Heart left ventricle (tissue), 13 donors: ENCODE measurements at regions not wholly inside any gene's neighbourhood (a gene's known extent, or its start where the extent isn't known, plus 50 kb on each side); places are given as distances from the start of the nearest gene placed in this dataset.
"Not testable (repeated sequence)": the region's sequence is repeated elsewhere in the genome, so short reads cannot be mapped to it uniquely, and the experiment has no call there.

Experiments
- POLR2A ChIP-seq, 2 donors: fragments of 450-650 bp; IDR thresholded peaks; one replicate each; pipeline ENCODE4 v1.6.1; 2017; ENCODE audit warnings: antibody characterized with exemption in 2 of 2, mild to moderate bottlenecking in 2 of 2, moderate library complexity in 2 of 2
- TF ChIP-seq, protein P1 (sequence below), 12 donors: fragments of 200-600 bp; sonication (generic) in 4 of 12; IDR thresholded peaks; one replicate each; pipeline versions ENCODE4 v1.5.0 to v1.8.0; 2018 to 2022; ENCODE audit warnings: antibody characterized with exemption in 12 of 12, mild to moderate bottlenecking in 5 of 12
- donor health status: ischemic (EF 13 %, LVEDD 7.1; RV severe dilation, severe dysfunction).
- donor health status: DM: no; HTN: yes; CAD: no.
- donor health status: DM: no; HTN: no; CAD: no.
- donor health status: ischemic (EF 25% LVEDD 6.9; RV normal size, moderate dysfunction).
- donor health status: ischemic (EF 25% LVEDD 5.7; RV mildly dilated, moderate dysfunction).
- donor health status: ischemic (EF 35%, LVEDD 5.7; RV mildly dilated, moderate dysfunction).
- donor health status: nonischemic (EF 11% LVEDD 7.7; RV severe dilation, severe dysfunction).
- donor health status: DM: yes; HTN: yes; CAD: no.
- donor health status: PGD.
- donor health status: ischemic (EF 29% LVEDD 5.4; RV normal size, mild dysfunction).
- donor health status: nonischemic (EF 23%, LVEDD 6.1; RV moderate dilation, normal function).

- TF ChIP-seq, protein P1, sequence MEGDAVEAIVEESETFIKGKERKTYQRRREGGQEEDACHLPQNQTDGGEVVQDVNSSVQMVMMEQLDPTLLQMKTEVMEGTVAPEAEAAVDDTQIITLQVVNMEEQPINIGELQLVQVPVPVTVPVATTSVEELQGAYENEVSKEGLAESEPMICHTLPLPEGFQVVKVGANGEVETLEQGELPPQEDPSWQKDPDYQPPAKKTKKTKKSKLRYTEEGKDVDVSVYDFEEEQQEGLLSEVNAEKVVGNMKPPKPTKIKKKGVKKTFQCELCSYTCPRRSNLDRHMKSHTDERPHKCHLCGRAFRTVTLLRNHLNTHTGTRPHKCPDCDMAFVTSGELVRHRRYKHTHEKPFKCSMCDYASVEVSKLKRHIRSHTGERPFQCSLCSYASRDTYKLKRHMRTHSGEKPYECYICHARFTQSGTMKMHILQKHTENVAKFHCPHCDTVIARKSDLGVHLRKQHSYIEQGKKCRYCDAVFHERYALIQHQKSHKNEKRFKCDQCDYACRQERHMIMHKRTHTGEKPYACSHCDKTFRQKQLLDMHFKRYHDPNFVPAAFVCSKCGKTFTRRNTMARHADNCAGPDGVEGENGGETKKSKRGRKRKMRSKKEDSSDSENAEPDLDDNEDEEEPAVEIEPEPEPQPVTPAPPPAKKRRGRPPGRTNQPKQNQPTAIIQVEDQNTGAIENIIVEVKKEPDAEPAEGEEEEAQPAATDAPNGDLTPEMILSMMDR (IDR thresholded peaks at IDR 0.05) = not testable (repeated sequence)
- TF ChIP-seq POLR2A (IDR thresholded peaks at IDR 0.05) = not testable (repeated sequence)
Observed at GRCh38 chr2:75823515-75823914, 112.8 kb upstream of the GCFC2 start.
